HG03196 (cell line): ENCODE measurements at regions not wholly inside any gene's neighbourhood (a gene's known extent, or its start where the extent isn't known, plus 50 kb on each side); places are given as distances from the start of the nearest gene placed in this dataset.
"Not testable (repeated sequence)": the region's sequence is repeated elsewhere in the genome, so short reads cannot be mapped to it uniquely, and the experiment has no call there.

Source experiments
- ATAC-seq: cut with Tn5 transposase; IDR thresholded peaks from one replicate; pipeline ENCODE4 v1.9.1; 2021; ENCODE audit not compliant: unreplicated experiment

DNA sequence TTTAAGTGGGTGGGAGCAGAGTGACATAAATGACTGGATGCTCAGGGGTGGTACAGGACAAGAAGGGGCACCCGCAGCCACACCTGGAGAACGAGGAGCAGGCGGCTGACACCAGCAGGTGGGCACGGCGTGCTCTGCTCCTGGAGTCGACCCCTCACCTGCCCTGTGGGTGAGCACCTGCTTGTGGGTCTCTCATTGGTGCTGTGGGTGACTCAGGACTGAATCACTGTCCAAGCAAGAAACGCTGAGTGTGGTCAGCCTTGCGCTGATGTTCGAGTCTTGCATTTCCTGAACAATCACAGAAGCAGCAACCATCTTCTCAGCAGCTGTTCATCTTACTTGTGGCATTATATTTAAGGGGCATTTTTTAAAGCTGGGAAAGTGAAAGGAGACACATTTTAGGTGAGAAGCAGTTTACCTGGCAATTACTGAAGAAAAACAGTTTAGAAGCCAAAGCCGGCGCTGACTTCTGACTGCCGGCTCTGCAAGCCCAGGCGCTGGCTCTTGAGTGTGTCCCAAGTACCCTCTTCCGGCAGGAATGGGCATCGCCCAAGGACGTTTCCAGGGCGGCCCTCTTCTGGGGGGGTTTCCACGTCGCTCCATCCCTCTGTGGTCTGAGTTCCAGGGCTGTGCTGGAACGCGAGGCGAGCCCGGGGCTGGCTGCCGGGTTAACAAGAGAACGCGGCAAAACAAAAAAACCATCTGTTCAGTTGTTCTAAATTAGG, 145.2 kb upstream of the PFKP start:
- no peak for ATAC-seq

- ATAC-seq, result no peak
These were observed 146.7 kb upstream of the PFKP start for GRCh38 chr10:2920637-2921036.

DNA sequence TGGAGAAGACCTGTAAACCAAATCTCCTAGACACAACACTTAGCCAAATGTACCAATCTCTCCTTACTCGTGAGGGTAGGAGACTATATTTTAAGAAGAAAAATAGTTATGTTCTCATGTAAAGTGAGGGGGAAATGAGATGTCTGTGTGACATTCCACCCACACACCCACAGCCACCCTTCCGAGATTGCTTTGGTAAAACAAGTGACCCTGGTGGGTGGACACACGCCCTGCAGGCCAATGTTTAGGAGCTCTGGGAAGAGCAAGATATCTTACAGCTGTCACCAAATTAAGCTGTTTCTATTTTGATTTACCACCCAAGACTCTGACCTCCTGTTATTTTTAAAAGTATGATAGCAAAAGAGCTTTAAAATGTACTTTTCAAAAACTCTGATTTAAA, 147.2 kb upstream of the PFKP start:
- no peak for ATAC-seq

DNA sequence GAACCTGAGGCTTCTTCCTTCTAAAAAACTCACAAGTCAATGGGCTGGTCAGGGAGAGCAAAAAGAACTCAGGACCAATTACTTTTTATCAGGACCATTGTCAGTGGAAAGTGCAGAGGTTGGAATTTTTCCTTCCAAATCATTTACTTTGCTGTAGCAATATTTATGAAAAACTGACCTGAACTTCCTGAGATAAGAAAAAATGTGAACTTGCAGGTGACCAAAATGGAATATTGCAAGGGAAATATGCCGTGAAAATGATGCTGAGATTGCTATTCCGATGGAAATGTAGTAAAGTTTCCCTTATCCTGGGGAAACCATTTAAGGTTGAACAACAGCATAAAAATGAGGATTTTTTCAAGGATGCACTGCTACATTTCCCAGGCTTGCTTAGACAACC, 148.3 kb upstream of the PFKP start:
- ATAC-seq, result no peak

DNA sequence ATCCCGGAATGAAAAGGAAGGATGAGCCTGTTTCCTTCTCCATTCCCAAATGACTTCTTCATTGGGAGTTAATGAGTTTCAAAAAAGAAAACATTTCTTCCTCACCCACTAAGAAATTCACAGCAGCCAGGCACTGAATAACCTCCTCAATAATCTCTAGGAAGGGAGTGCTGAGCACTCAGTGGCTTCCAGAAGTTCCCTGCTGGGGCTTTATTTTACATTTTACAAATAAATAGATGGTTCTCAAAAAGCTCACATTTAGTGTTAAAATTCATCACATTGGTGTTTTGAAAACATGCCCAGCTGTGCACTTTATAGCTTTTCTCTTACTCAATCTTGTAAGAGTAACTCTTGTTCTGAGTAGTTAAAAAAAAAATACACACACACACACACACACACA, 148.9 kb upstream of the PFKP start:
- no peak for ATAC-seq

DNA sequence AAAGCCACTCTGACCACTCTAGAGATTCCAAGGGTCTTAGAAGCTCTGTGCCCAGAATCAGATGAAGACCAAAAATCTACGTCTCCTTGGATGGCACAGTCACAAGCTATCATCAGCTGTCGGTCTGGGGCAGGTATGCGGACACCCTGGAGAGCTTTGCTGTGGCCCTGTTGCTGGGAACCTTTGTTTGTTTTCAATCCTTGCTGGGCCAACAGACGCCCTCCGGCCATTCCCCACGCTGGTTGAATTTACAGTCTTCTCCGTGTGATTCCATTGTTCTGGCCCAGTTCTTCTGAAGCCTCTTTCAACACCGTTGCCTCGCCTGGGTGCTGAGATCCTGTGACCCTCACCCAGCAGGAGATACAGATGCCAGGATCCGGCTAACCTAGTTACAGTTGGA, 149.4 kb upstream of the PFKP start:
- ATAC-seq, result no peak

DNA sequence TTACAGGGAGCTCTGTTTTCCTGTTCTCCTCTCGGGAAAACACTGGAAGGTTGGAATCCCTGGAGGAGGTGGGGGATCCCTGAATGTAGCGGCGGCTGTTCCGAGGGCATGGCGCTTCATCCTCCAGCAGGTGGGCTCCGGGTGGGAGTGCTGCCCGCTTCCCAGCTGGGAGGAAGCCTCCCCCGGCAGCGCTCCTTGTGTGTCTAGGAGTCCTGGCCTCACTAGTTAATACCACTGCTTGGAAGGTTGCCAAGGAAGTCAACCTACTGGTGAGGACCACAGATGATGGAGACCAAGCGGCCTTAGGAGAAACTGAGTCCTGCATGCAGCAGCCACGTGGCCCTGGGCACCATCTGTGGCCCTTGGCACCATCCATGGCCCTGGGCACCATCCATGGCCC, 151.9 kb upstream of the PFKP start:
- ATAC-seq, result no peak

GRCh38 chr10:2914741-2915140, 152.6 kb upstream of the PFKP start:
- ATAC-seq, result no peak

DNA sequence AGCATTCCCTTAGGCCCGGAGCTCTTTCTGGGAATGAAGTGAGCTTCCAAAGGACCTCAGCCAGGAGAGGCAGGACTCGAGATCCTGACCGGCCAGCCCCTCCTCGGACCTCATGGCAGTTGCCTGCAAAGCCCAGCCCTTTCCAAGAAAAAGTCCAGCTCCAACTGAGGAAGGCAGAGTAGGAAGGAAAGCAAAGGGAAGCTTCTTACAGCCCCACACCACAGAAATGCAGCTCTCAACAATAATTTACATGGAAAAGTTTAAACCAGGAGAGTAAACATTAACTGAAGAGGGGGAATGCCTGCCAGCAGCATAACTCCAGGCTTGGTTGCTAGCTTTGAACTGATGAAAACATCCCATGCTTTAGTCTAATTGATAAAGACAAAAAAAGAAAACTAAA, 153.9 kb upstream of the PFKP start:
- no peak for ATAC-seq

GRCh38 chr10:2910656-2911055, 156.7 kb upstream of the PFKP start:
- no peak for ATAC-seq

DNA sequence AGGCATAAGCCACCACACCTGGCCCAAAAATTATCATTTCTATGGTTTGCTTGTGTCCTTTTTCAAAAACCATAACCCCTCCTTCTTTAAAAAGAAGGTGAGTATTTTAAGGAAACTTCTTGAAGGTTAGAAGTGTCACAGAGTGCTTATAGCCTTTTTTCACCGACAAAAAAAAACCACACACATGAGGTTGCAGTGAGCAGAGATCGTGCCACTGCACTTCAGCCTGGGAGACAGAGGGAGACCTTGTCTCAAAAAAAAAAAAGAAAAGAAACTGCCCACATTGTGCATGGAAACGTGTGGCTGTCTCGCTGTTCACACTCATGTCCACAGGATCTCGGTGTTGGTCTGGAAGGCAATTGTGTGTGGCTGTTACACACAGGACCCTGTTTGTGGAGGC, 157.4 kb upstream of the PFKP start:
- no peak for ATAC-seq

- ATAC-seq, result no peak
These were observed 158.3 kb upstream of the PFKP start for GRCh38 chr10:2908851-2909630.

- ATAC-seq, result no peak
These were observed 160.4 kb upstream of the PFKP start for GRCh38 chr10:2906974-2907373.

- no peak for ATAC-seq
These were observed 161.5 kb upstream of the PFKP start for GRCh38 chr10:2905851-2906250.

DNA sequence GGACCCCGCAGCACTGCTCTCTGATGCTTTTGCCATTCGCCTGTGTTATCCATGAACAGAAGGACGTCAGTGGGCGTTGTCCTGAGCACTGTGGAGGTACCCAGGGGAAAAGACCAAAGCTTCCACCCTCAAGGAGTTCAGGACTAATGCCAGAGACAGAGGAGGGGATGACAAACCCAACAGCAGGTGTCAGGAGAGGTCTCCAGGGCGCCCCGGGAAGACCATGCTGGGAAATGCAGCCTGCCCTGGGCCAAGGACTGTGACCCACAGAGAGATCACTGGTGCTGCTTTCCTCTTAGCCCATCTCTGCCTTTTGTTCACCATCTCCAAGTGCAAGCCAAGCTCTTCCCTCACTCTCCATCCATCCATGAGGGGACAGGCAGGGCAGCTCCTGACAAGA, 166.8 kb upstream of the PFKP start:
- ATAC-seq, result no peak

DNA sequence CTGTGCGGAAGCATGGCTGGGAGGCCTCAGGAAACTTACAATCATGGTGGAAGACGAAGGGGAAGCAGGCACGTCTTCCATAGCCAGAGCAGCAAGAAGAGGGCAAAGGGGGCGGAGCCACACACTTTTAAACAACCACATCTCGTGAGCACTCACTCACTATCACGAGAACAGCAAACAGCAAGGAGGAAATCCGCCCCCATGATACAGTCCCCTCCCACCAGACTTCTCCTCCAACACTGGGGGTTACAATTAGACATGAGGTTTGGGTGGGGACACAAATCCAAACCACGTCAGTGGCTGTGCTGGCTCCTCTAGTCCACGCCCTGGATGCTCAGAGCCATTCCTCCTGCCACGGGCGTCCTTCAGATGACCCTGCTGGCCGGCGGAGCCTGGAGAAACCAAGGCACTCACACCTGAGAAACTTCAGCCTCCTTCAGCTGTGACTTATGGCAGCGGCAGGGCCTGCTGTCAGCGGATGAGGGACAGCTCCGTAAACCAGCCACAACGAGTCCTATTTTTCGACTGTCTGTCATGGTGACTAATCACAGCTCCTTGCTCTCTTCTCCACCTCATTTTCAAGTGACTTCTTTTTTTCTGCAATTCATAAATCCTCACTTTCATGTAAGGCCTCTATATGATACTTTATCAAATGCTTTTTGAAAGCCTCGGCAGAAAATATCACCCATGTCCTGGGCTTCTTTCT, 167.9 kb upstream of the PFKP start:
- ATAC-seq, result no peak

DNA sequence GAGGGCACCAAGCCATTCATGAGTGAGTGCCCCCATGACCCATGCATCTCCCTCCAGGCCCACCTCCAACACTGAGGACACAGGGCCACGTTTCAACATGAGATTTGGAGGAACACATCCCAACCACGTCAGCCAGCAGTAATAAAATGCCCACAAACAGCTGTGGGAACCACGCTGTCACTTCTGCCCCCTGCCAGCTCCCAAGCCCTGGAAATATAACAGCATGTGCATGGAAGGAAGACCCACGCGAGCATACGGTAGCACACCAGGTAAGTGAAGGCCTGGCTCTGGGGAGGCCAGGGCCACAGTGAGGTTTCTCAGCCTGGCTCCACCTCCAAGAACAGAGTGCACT, 168.9 kb upstream of the PFKP start:
- ATAC-seq, result no peak

GRCh38 chr10:2897619-2898508, 169.5 kb upstream of the PFKP start:
- no peak for ATAC-seq

DNA sequence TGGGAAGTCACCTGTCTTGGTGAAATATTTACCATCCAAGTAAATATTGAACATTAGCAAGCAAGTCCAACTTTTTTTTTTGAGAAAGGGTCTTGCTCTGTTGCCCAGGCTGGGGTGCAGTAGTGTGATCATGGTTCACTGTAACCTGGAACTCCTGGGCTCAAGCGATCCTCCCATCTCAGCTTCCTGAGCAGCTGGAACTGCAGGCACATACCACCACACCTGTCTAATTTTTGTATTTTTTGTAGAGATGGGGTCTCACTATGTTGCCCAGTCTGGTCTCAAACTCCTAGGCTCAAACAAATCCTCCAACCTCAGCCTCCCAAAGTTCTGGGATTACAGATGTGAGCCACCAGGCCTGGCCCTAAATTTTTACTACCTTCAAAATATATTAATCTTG, 171.0 kb upstream of the PFKP start:
- not testable (repeated sequence) for ATAC-seq

GRCh38 chr10:2895594-2896196, 171.7 kb upstream of the PFKP start:
- no peak for ATAC-seq

DNA sequence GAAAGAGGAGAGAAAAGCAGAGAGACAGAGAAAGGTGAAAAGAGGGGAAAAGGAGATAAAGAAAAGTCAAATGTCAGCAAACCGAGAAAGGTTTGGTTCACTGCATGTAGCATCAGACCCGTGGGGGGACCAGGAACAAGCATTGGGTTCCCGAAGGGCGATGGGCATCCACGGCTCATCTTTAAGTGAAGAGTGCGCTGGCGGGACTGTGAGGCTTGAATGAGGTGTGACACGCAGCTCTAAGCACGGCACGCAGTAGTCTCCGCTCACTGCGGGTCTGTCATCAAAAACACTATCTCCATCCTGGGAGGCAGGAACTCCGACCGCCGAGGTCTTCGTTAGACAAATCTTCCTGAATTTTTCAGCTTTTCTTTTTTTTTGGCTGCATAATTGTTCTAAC, 173.4 kb upstream of the PFKP start:
- no peak for ATAC-seq
